ENCODE measurements at regions not wholly inside any gene's neighbourhood (a gene's known extent, or its start where the extent isn't known, plus 50 kb on each side); places are given as distances from the start of the nearest gene placed in this dataset.

- peaks cover 26% of the 10 kb centered on the region for H3K4me1 ChIP-seq (ENCODE audit: insufficient read depth, low read length)
- peaks cover 3% of the 10 kb centered on the region for H3F3A ChIP-seq (ENCODE audit: low read length, unreplicated experiment)
- intact Hi-C loops (cut with micrococcal nuclease): no loop called here
- ChIA-PET POLR2A (ENCODE audit: unreplicated experiment) (interaction anchor here (0.6 kb wide), 1 partner anchor 372 kb away, joined by 3 read pairs; no protein-coding TSS in a partner anchor), CTCF (no interaction called here)
- no peaks in the 10 kb centered on the region for H3K27me3 ChIP-seq (ENCODE audit: low read length)
- ATAC-seq (no peak), DNase-seq (no peak)
- BruUV-seq (replicated peaks): no TSS peak
- H4K20me1 ChIP-seq (ENCODE audit: low read length): no peaks in the 10 kb centered on the region
- no peaks in the 10 kb centered on the region for H3K36me3 ChIP-seq (ENCODE audit: low read depth, low read length)
- no peaks in the 10 kb centered on the region for H3K9me2 ChIP-seq (replicated peaks; ENCODE audit: low read length)
- no peaks in the 10 kb centered on the region for H3K79me2 ChIP-seq (ENCODE audit: low read length)
- no peaks in the 10 kb centered on the region for H3K9me3 ChIP-seq (ENCODE audit: low read length)
- H3K4me3 ChIP-seq (ENCODE audit: low read length): no peak overlapping the region
- peak overlapping the region; percentile 43; the same call in 1 of the 2 replicates for H3K4me2 ChIP-seq (ENCODE audit: low read length)
- peak overlapping the region; percentile 55 for H3K9ac ChIP-seq (ENCODE audit: low read length)
- peak overlapping the region; percentile 92 for H3K27ac ChIP-seq (ENCODE audit: low read length)
- no peak for TF ChIP-seq CTCF (conservative IDR thresholded peaks at IDR 0.05; ENCODE audit: low read depth, low read length)
- TF ChIP-seq EZH2phosphoT487 (IDR thresholded peaks at IDR 0.05; ENCODE audit: borderline replicate concordance, low read length): no peak
- TF ChIP-seq EZH2 (IDR thresholded peaks at IDR 0.05; ENCODE audit: low read length, unreplicated experiment): no peak
- no peak overlapping the region for H2AFZ ChIP-seq (ENCODE audit: low read length)
These were observed 267.8 kb upstream of the ECI2 start for GRCh38 chr6:4403023-4403752.

- no peak overlapping the region; the same call in 1 of the 2 replicates for H2AFZ ChIP-seq (ENCODE audit: low read length)
- peaks cover 26% of the 10 kb centered on the region for H3K4me1 ChIP-seq (ENCODE audit: insufficient read depth, low read length)
- DNase-seq (peak; percentile 93), ATAC-seq (peak; percentile 91)
- H3K4me3 ChIP-seq (ENCODE audit: low read length): no peak overlapping the region
- H3K4me2 ChIP-seq (ENCODE audit: low read length): peak overlapping the region; percentile 81
- peak overlapping the region; percentile 68 for H3K9ac ChIP-seq (ENCODE audit: low read length)
- no peaks in the 10 kb centered on the region for H4K20me1 ChIP-seq (ENCODE audit: low read length)
- no peak for TF ChIP-seq EZH2 (IDR thresholded peaks at IDR 0.05; ENCODE audit: low read length, unreplicated experiment)
- no peak for TF ChIP-seq CTCF (conservative IDR thresholded peaks at IDR 0.05; ENCODE audit: low read depth, low read length)
- no peak for TF ChIP-seq EZH2phosphoT487 (IDR thresholded peaks at IDR 0.05; ENCODE audit: borderline replicate concordance, low read length)
- POLR2A ChIA-PET (ENCODE audit: unreplicated experiment): interaction anchor here (0.7 kb wide), 1 partner anchor 19 kb away, joined by 3 read pairs; no protein-coding TSS in a partner anchor
- H3K27ac ChIP-seq (ENCODE audit: low read length): peak overlapping the region; percentile 92
- no peaks in the 10 kb centered on the region for H3K79me2 ChIP-seq (ENCODE audit: low read length)
- no peaks in the 10 kb centered on the region for H3K9me3 ChIP-seq (ENCODE audit: low read length)
- no TSS peak for BruUV-seq (replicated peaks)
- H3K9me2 ChIP-seq (replicated peaks; ENCODE audit: low read length): no peaks in the 10 kb centered on the region
- CTCF ChIA-PET: no interaction called here
- no peaks in the 10 kb centered on the region for H3K27me3 ChIP-seq (ENCODE audit: low read length)
- peaks cover 3% of the 10 kb centered on the region for H3F3A ChIP-seq (ENCODE audit: low read length, unreplicated experiment)
- H3K36me3 ChIP-seq (ENCODE audit: low read depth, low read length): no peaks in the 10 kb centered on the region
- intact Hi-C loops (cut with micrococcal nuclease): loop anchor here (1.0 kb wide), 2 partner anchors 44 to 81 kb away; no protein-coding TSS in a partner anchor
These were observed 267.2 kb upstream of the ECI2 start for GRCh38 chr6:4402477-4402976.
